ENCODE measurements at regions not wholly inside any gene's neighbourhood (a gene's known extent, or its start where the extent isn't known, plus 50 kb on each side); places are given as distances from the start of the nearest gene placed in this dataset.

DNA sequence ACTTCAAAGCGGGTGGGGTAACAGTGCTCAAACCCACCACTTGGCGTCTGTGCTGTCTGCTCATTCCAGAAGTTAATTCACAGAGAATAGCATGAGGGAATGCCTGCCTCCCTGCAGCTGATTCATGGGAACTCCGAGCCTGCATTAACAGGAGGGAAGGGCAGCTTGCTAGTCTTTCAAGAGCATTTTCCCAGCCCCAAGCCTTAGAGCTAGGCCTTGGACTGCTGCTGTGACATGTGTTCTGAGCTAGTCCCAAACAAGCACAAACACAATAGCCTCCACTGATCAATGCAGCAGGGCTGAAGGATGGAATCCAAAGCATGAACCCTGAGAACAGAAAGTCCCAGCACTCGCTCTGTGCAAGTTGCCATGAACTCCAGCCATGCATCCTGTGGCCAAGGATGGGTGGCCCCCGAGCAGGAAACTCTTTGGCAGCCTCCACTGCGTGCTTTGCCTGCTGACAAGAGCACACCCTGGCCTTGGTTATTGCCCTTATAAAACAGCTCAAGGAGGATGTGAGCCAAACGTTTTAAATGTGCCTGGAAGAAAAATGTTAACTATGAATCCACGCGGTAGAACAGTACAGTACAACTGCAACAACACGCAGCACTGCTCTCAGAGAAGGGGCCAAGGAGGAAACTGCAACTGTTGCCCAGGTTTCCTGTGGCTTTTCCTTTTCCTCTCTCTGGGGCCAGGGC is 653.1 kb upstream of the KLF4 start:
- POLR2A ChIA-PET: no interaction called here
- peak overlapping the region; percentile 56 for H2AFZ ChIP-seq (ENCODE audit: low read depth, low read length)
- CTCF ChIA-PET: interaction anchor here (0.7 to 1.8 kb wide), 17 partner anchors 8 to 677 kb away, joined by 3 to 7 read pairs (median 4); partner anchors contain the start of gene KLF4
- H3K9me3 ChIP-seq (replicated peaks; ENCODE audit: control insufficient read depth, insufficient read depth, low read length): no peaks in the 10 kb centered on the region
- H3K36me3 ChIP-seq (ENCODE audit: control insufficient read depth in 2 of 2, extremely low read depth in 1 of 2, insufficient read depth in 2 of 2, low read length in 2 of 2): no peaks in the 10 kb centered on the region
- H3K27me3 ChIP-seq (ENCODE audit: control insufficient read depth in 2 of 2, insufficient read depth in 2 of 2, low read length in 2 of 2): no peaks in the 10 kb centered on the region
- dilution Hi-C loops (cut with MboI; ENCODE audit: extremely low pct_ligation_motif_present, low sequenced_read_pairs): no loop called here
- no peak overlapping the region for H3K9ac ChIP-seq (replicated peaks; ENCODE audit: extremely low read depth, insufficient read depth, low read length)
- no peak for TF ChIP-seq POLR2AphosphoS5 (IDR thresholded peaks at IDR 0.05; ENCODE audit: insufficient read depth, low read depth, low read length)
- no peak for TF ChIP-seq JUN (IDR thresholded peaks at IDR 0.05; ENCODE audit: borderline replicate concordance, insufficient read depth, insufficient read length, low read depth)
- no peak for TF ChIP-seq POLR2A (IDR thresholded peaks at IDR 0.05; ENCODE audit: low read depth, low read length)
- peak; percentile 16 for TF ChIP-seq MAX (IDR thresholded peaks at IDR 0.05; ENCODE audit: insufficient read depth, insufficient read length)
- no peak for TF ChIP-seq GATA2 (IDR thresholded peaks at IDR 0.05; ENCODE audit: insufficient read depth, insufficient read length, low read depth, low read length)
- TF ChIP-seq EZH2 (IDR thresholded peaks at IDR 0.05; ENCODE audit: borderline replicate concordance, low read depth, low read length, severe bottlenecking): no peak
- TF ChIP-seq MYC (IDR thresholded peaks at IDR 0.05; ENCODE audit: low read depth, low read length): no peak
- TF ChIP-seq CTCF (IDR thresholded peaks at IDR 0.05; ENCODE audit: extremely low read depth in 1 of 2, insufficient read depth in 1 of 2, low read depth in 1 of 2, low read length in 2 of 2): peak; percentile 3 to 26
- no peak for TF ChIP-seq FOS (IDR thresholded peaks at IDR 0.05; ENCODE audit: borderline replicate concordance, insufficient read depth, low read length)
- no peaks in the 10 kb centered on the region for H3K79me2 ChIP-seq (ENCODE audit: control insufficient read depth, insufficient read depth, low read length)
- FAIRE-seq (peak; percentile 79), DNase-seq (ENCODE audit: low read depth, low spot score) (peak; percentile 89)
- H3K27ac ChIP-seq (ENCODE audit: insufficient read depth, low read depth, low read length): peak overlapping the region; percentile 19
- H3K4me1 ChIP-seq (ENCODE audit: control insufficient read depth, extremely low read depth, insufficient read depth, low read length): peaks cover 20% of the 10 kb centered on the region
- no peaks in the 10 kb centered on the region for H4K20me1 ChIP-seq (replicated peaks; ENCODE audit: control insufficient read depth, extremely low read depth, insufficient read depth, low read length)
- H3K4me2 ChIP-seq (ENCODE audit: insufficient read depth, low read length): peak overlapping the region; percentile 11
- no TSS peak for BruUV-seq (replicated peaks)
- H3K9me1 ChIP-seq (replicated peaks; ENCODE audit: control insufficient read depth, extremely low read depth, insufficient read depth, low read length): no peaks in the 10 kb centered on the region
- H3K4me3 ChIP-seq (replicated peaks in 1 of 3; ENCODE audit: insufficient read depth in 1 of 3, low read depth in 1 of 3, low read length in 3 of 3): no peak overlapping the region
- intact Hi-C loops (cut with micrococcal nuclease): loop anchor here (2.0 to 10.0 kb wide), 4 partner anchors 86 to 858 kb away; partner anchors contain the start of gene RAD23B

All from endothelial cell of umbilical vein (primary cell).